Myocyte (in vitro differentiated cells): ENCODE measurements at regions not wholly inside any gene's neighbourhood (a gene's known extent, or its start where the extent isn't known, plus 50 kb on each side); places are given as distances from the start of the nearest gene placed in this dataset.

Source experiments
- DNase-seq: peaks from one replicate; pipeline ENCODE4 v3.0.0-alpha.2; 2012; ENCODE audit warnings: low read depth

DNA sequence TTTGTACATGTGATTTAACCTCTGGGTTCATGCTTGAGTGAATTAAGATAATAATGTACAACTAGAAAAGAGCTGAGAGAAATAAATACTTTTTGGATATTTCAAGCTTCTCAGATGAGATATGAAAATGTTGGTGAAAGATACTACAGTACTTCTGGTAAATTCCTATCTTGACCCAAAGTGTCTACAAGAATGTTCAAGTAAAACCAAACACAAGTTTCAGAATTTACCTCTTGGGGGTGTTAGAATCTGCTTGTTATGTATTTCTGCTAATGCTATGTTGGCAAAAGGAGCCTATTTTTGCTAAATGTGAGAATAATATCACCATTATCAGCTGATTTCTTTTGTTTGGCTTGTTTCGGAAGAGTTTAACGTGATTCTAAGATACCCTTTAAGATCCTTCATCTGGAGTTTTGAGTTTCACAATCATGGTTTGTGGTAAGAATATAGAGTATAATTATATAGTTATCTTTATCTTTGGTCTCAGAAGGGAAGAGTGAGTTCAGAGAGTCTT, 388.5 kb downstream of the LMO4 start:
- no peak for DNase-seq

DNA sequence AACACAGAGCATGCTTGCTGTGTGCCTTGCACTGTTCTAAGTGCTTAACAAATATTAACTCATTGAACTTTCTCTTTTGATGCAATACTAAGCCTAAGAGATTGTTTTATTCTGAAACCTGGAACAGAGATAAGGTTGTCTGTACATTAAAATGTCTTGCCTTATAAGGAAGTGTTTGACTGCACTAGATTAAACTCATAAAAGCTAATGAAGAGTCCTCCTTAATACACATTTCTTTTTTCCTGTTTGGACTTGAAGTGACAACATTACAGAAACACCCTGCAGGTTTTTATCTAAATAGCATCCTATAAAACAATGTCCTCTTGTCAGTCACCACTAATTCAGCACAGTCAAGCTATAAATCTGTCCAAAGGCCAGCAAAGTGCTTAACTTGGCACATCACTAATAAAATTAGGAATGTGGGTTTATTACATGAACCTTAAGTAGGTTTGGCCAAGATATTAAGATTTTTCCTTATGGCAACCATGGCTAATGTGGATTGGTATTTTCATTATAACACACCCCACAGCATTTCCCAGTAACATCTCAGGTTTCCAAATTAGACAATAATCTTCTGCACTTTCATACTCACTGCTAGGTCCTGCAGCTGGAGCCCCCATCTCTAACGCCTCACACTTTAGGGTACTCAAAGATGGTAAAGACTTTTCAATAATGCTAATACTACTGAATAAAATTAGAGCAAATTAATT, 389.7 kb downstream of the LMO4 start:
- no peak for DNase-seq

DNA sequence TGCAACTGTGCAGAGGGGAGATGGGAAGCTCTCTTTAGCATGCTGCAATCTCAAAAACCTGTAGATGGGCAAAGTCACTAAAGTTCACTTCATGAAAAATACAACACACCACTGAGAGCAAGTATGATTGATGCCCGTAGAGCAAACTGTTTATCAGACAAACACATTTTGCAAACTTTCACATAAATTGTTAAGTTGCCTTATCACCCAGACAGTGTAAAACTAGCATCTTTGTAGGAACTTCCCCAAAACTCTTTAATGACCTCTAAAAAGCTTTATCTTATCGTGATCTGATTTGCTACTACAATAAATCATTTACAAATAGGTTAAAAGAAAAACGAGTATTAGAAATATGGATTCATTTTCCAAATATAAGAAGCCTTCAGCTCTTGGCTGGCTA, 391.0 kb downstream of the LMO4 start:
- no peak for DNase-seq

DNA sequence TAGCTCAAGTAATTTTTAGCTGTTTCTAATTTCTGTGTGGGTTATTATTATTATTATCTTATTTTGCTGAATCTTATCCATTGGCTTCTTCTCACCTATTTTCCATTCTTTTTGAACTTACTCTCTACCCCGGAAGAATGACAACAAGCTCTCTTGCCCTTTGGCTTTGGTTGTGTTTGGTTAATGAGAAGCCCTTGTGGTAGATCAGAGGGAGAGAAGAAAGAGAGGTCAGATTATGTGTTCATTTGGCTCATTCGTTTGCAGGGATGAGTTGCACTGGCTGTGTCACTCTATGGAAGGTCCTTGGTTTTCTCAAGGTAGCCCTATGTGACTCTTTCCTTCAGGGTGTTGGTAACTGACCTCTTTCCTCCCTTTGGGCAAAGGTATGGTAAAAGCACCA, 391.9 kb downstream of the LMO4 start:
- DNase-seq = no peak

DNA sequence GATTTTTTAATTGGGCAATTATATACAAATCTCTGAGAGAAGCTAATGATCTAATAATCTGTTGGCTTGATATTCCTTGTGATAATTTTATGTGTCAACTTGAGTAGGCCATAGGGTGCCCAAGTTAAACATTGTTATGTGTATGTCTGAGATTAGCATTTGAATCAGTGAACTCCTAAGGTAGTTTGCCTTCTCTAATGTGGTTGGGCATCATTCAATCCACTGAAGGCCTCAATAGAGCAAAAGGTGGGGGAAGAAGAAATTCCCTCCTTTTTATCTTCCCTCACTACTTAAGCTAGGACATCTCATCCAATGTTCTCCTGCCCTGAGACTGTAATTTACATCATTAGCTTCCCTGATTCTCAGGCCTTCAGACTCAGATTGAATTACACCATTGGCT, 394.5 kb downstream of the LMO4 start:
- DNase-seq = no peak

DNA sequence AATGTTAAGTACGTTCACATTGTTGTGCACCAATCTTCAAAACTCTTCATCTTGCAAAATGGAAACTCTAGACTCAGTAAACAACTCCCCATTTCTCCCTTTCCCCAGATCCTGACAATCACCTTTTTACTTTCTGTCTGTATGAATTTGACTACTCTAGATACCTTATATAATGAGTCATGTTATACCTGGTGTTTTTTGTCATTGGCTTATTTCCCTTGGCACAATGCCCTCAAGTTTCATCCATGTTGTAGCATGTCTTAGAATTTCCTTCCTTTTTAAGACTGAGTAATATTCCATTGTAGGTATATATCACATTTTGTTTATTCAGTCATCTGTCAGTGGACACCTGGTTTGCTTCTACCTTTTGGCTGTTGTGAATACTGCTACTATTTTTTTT, 399.5 kb downstream of the LMO4 start:
- DNase-seq = no peak

DNA sequence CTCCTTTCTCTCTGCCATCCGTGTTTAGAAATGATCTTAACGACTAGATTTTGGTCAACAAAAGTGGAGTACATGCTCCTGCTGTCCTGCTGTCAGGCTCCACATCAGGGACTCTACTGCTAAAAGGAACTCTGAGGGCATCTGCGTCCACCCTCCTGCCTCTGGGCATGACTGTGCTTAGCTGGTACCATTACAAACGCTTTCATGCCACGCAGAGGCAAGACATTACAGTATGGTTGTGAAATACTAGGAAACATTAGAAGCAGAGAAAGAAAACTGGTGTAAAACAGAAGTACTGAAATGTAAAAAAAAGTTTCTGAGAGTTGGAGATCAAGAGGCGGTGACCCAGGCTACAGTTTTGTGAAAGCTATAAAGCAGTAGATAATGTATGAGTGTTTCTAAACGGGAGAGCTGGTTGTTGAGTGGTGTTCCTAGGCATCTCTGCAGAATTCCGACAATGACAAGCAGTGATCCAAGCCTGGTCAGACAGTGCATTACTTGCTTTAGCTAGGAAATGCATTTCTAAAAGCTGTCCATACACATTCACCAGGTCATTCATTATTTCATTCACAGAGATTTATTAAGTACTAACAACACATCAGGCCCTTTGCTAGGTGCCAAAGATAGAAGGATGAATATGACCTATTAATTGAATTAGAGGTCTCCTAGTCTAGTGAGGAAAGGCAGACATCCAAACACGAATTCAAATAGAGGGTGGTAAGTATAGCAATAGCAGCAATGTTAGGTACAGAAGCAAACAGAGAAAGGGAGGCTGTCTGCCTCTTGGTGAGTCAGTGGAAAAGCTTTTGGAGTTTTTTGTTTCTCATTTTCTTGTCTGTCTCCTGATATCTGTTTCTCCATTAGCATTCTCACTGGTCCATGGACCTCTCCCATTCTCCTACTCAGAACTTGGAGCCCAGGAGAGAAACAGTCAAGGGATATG, 401.9 kb downstream of the LMO4 start:
- no peak for DNase-seq

DNA sequence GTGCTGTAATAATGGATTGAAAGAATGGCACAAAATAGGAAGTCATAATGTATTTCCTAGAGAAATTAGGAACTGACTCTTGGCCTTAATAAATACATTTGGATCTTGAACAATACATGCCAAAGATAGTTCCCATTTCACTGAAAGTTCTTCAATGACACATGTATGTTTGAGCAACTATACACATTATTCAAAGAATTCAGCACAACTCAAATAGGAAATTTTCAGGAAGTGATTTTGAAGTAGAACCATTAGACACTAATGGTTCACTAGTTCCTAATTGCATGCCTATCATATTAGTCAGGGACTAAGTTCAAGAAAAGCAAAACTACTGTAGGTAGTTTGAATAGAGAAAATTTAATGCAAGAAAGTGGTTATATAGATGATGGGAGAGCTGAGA, 404.7 kb downstream of the LMO4 start:
- DNase-seq = no peak

DNA sequence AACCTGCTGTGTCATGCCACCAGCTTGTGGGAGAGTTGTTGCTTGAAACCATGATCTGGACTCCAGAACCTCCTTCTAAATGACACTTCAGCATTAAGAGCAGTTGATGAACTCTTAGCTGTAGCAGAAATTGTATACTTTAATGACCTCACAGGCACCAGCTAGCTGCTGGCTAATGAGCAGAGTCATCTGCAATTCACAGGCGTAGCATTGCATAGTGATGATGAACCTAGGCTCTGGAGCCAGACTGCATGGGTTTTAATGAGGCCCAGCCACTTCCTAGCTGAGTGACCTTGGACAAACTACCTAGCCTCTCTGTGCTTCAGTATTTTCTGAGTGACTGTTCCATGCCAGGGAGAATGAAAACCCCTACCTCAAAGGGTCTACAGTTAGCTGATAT, 407.1 kb downstream of the LMO4 start:
- no peak for DNase-seq

DNA sequence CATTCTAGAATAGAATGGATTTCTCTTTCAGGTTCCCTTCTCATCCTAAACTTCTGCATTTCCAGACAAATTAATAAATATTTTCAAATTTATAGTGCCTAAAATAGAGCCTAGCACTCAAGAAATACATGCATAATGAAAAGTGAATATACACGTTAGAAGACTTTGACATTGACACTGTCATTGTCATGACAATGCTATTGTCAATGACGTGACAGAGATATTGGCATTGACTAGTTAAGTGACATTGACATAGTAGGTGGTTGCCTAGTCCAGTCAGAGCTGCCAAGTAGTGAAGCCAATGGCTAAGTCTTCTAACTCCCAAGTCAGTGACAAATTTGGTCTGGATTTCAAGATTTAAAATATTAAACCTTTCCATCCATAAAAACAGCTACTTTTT, 410.5 kb downstream of the LMO4 start:
- no peak for DNase-seq

DNA sequence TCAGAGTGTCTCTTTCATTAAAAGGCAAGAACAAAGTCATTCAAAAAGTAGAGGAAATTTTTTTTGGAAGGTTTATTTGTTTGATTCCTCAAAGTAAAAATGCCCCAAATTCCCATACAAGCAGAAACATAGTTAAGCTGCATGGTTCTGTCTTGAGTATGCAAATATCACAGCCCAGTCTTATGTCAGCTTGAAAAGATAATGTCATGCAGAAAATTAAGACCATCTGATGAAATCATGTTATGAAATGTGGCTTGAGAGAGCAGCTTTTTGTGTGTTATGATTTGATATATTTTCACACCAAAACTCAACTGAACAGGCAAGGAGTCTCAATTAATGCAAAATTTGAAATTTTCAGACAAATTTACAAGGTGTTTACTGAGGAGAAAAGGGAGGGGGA, 411.0 kb downstream of the LMO4 start:
- no peak for DNase-seq

DNA sequence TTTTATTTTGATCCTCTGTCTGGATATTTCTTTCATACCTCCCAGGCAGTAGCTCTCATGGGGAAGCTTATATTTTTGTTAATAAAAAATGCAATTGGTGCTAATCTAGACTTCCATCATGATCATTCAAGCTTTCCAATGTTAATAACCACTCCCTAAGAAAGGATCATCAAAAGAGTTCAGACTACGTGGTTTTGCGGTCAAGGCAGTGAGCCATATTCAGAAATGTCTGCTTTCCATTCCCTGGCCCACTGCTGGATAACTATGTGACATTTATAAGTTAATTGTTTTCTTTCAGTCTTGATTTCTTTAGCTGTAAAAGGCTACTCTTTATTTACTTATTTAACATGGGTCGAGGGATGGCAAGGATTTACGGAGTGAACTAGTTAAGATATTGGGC, 414.6 kb downstream of the LMO4 start:
- no peak for DNase-seq

DNA sequence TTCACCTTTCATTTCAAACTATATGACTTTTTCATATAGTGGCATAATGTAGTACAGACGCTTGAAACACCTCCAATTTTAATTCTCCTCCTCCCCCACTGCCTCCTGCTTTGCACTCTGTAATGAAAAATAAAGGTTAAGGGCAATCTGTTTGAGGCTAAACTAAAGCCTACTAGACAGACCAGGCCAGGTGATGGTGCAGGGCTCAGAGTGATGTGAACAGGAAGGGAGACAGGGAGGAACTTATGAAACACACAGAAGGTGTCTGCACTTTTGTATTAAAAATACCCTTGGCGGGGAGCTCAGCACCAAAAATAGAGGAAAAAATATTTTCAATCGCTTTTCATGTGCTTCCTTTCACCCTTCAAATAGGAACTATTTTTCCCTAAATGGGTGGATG, 415.4 kb downstream of the LMO4 start:
- DNase-seq = no peak

DNA sequence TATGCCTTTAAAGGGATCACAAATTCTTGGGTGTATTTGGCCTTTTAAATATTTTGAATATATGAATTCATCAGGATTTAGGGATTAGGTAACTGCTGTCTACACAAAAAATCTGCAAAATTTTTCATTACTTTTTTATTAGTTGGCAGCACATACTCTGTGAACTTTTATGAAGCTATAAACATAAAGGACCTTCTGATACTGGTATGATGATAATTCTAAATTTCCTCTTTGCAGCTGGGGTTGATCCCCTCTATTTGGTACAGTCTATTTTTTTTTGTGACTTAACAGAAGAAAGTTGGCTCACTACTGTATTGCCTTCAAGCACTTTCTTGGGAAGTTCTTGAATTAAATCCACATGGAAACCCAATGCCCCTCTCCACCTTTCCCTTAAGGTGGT, 416.1 kb downstream of the LMO4 start:
- no peak for DNase-seq

DNA sequence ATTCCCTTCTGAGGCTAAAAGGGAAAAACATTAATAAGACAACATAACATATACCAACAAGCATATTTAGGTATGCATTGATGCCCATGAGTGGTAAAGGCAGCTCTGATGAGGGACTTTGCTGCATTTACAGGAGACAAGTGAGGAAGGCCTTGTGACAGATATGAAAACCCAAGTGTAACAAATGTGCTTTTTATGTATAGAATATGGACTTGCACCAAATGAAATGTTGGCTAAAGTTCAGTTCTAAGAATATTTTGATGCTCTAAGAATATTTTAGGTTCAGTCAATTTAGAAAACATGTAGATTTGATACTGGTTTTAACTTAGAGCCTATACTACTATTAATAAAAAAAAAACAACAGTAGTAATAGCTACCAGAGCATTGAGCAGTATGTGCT, 424.7 kb downstream of the LMO4 start:
- no peak for DNase-seq

DNA sequence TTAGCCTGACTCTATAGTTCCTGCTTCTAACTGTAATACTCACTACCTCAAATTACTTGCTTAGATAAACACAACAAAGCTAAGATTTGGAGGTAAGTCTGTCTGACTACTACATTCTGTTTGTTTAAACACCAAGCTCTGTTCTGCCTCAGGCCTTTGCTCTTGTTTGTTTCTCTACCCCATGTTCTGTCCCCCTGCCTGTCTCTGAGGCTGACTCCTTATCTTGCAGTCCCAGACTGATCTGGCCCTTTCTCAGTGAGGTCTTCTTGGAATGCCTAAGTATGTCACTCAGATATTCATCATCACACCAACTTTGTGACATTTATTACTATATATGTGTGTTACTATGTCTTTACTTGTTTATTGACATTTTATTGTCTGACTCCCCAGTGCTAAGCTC, 425.5 kb downstream of the LMO4 start:
- no peak for DNase-seq

DNA sequence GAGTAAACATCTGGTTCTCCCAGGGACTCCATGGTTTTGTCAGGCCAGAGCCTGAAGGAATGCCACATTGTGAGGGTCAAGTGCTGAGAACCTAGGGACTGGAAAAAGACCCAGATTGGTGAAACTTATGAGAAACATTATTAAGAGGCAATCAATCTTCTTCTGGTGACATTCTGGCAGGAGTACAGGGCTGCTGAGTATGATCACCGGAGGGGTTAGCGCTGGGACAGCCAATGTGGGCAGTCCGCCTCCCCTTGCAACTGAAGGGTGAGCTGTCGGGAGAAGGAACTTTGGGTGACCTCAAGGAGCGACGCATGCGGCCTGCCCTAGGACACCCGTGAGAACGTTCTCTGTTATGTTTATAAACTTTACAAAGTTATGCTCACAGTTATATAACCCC, 429.0 kb downstream of the LMO4 start:
- no peak for DNase-seq

DNA sequence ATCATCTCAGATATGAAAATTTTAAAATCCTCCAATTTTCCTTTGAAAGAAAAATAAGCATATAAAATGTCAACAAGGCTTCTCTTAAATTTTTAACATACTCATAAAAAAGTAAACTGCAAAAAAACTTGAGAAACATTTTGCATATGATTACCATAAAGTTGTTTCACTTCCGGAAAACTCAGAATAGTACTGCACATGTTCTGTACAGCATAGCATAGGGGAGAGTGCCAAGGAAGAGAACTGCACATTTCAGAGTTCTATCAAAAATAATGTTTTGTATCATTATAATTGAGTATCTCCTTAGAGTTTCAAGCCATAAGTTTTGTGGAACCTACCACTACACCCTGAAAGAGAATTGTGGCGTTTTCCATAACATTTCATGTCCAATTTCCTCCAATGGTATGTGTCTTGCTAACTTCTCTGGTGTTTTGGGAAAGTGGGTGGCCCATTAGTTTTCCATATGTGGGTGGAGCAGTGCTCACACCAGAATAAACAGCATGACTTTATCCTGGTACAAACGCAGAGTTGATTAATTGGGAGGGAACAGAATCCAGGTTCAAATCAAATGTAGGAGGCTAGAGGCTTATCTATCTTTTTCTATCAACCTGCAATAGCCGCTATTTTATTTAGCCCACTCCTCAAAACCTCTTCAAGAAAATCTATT, 430.9 kb downstream of the LMO4 start:
- DNase-seq = no peak

DNA sequence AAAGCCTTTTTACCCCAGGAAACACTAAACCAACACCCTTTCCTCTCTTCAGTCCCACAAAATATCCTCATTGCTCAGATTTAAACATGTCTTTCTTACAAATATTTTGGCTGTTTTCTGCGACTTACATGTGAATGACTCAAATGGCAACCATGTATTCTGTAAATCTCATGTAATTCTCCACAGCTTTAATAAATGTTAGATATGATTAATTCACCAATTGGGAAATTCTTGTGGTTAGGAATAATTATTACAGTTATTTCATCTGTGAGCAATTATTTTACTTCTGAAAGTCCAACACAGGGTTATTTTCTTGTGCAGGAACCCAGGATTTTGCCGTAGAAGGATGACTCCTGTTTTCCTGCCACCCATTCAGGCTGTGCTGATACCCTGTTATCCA, 431.5 kb downstream of the LMO4 start:
- no peak for DNase-seq

DNA sequence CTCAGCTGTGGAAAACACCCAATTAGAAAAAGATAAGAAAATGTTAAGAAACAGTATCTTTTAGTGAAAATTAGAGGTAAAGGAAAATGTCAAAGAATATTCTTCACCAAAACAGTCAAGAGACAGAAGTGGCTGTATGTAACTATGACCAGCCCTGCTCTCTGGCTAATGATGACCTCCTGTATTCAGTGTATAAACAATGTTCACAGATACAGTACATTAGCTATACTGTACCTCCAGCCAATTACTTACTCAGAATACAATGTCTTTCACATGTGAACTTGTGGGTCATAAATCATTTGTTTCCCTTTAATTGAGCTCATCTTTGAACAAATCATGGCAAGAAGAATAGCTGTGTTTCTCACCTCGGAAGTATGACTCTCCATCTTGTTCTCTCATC, 432.0 kb downstream of the LMO4 start:
- DNase-seq = no peak

DNA sequence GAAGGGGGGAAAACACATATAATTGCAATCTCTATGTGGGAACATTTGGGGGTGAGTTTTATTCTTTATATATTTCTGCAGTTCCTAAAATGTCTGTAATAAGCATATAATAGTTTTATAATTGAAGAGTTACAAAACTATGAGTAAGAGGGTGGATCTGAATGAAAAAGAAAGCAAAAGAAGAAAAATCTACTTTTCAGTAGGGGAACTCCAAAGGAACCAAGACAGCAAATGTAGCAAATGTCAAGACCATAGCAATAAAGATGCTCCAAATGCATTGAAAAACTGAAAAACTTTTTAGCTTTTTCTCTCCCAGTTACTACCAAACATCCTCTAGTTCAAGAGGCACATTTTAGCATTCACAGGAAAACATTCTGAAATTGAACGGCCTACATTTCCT, 434.8 kb downstream of the LMO4 start:
- DNase-seq = no peak

DNA sequence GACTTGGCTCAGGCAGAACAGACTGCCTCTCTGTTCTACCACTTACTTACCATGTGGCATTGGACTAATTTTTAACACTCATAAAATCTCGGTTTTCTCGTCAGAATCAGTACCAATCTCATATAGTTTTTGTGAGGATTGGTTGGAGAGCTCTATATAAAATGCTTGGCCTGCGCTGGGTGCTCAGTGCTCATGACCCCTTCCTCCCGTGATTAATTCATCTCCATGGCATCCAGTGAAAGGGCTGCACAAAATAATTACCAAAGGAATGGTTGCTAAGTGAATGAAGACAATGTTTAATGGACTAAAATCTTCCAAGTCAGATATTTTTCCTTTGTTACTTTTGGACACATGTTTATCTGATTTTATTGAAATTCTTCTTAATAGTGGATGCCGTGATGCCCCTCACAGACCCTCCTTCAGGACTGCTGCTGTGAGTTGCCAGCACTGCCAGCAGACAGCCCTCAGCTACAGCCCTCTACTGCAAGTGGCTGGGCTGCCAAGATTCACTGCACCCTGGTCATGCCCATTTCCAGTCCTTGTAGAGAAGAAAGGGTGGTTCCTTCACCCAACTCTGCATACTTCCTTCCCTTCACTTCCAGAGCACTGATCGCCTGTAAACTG, 436.5 kb downstream of the LMO4 start:
- no peak for DNase-seq
